HEK293T (cell line): ENCODE measurements at regions not wholly inside any gene's neighbourhood (a gene's known extent, or its start where the extent isn't known, plus 50 kb on each side); places are given as distances from the start of the nearest gene placed in this dataset.

ENCODE experiments used
- ARNT ChIP-seq: fragments of 450-650 bp; IDR thresholded peaks from 2 replicates; pipeline ENCODE4 v1.6.1; 2017; ENCODE audit warnings: mild to moderate bottlenecking
- CTBP1 ChIP-seq: fragments of 450-650 bp; IDR thresholded peaks from 2 replicates; pipeline ENCODE4 v1.6.1; 2016; ENCODE audit warnings: borderline replicate concordance
- FOXA1 ChIP-seq: fragments of 450-650 bp; IDR thresholded peaks from 2 replicates; pipeline ENCODE4 v1.6.1; 2016; ENCODE audit warnings: mild to moderate bottlenecking
- FOXK2 ChIP-seq: fragments of 450-650 bp; IDR thresholded peaks from 2 replicates; pipeline ENCODE4 v1.6.1; 2016; ENCODE audit warnings: mild to moderate bottlenecking
- FOXM1 ChIP-seq: fragments of 450-650 bp; IDR thresholded peaks from 2 replicates; pipeline ENCODE4 v1.6.1; 2017; ENCODE audit warnings: mild to moderate bottlenecking, borderline replicate concordance
- HDGF ChIP-seq: fragments of 450-650 bp; IDR thresholded peaks from 2 replicates; pipeline ENCODE4 v1.6.1; 2017; ENCODE audit warnings: antibody characterized with exemption, borderline replicate concordance
- L3MBTL2 ChIP-seq: fragments of 450-650 bp; conservative IDR thresholded peaks from 2 replicates; pipeline ENCODE4 v1.6.1; 2016; ENCODE audit warnings: mild to moderate bottlenecking
- LEF1 ChIP-seq: fragments of 450-650 bp; IDR thresholded peaks from 2 replicates; pipeline ENCODE4 v1.6.1; 2017; ENCODE audit warnings: mild to moderate bottlenecking, borderline replicate concordance
- SP1 ChIP-seq: fragments of 450-650 bp; IDR thresholded peaks from 2 replicates; pipeline ENCODE4 v1.6.1; 2017
- SUZ12 ChIP-seq: fragments of 450-650 bp; IDR thresholded peaks from 2 replicates; pipeline ENCODE4 v1.6.1; 2016; ENCODE audit warnings: mild to moderate bottlenecking
- TARDBP ChIP-seq: fragments of 450-650 bp; IDR thresholded peaks from 2 replicates; pipeline ENCODE4 v1.6.1; 2016
- ZNF384 ChIP-seq: fragments of 450-650 bp; IDR thresholded peaks from 2 replicates; pipeline ENCODE4 v1.6.1; 2016
- TF ChIP-seq, protein P1 (sequence below): fragments of 450-650 bp; IDR thresholded peaks from 2 replicates; pipeline ENCODE4 v1.6.1; 2016

DNA sequence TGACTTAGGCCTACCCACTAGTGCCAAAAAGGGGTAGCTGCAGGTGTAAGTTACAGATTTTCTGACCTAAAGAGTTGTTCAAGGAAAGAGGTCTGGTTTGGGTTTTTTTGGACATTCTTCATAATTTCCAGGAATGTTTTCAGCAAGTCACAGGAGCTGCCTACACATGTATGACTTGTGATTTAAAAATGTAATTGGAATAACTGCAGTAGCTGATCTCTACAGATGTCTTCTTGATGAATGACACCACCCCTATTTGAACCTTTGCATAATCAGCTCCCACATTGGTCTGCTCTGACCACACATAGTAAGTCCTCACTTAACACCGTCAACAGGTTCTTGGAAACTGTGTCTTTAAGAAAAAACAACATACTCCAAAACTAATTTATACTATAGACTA lies 481.4 kb downstream of the RASEF start:
- TF ChIP-seq SUZ12 (no peak), FOXM1 (no peak), LEF1 (no peak), ZNF384 (no peak), L3MBTL2 (no peak), SP1 (no peak), FOXK2 (no peak), FOXA1 (no peak), TARDBP (no peak), HDGF (no peak), ARNT (no peak), CTBP1 (no peak)
- TF ChIP-seq, protein P1, sequence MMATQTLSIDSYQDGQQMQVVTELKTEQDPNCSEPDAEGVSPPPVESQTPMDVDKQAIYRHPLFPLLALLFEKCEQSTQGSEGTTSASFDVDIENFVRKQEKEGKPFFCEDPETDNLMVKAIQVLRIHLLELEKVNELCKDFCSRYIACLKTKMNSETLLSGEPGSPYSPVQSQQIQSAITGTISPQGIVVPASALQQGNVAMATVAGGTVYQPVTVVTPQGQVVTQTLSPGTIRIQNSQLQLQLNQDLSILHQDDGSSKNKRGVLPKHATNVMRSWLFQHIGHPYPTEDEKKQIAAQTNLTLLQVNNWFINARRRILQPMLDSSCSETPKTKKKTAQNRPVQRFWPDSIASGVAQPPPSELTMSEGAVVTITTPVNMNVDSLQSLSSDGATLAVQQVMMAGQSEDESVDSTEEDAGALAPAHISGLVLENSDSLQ: no peak
